ENCODE measurements at regions not wholly inside any gene's neighbourhood (a gene's known extent, or its start where the extent isn't known, plus 50 kb on each side); places are given as distances from the start of the nearest gene placed in this dataset.

GRCh38 chr10:130862122-130862521, 449.4 kb downstream of the TCERG1L start:
- TF ChIP-seq CTCF (IDR thresholded peaks at IDR 0.05; ENCODE audit: low read depth, low read length) (no peak), EZH2phosphoT487 (IDR thresholded peaks at IDR 0.05; ENCODE audit: low read depth) (no peak)

Data from OCI-LY3 (cell line).